ENCODE measurements at regions not wholly inside any gene's neighbourhood (a gene's known extent, or its start where the extent isn't known, plus 50 kb on each side); places are given as distances from the start of the nearest gene placed in this dataset.
A peak's percentile ranks its signal among the peaks of the same experiment; 100 is the strongest.

GRCh38 chr7:18384491-18385143 lies 110.9 kb upstream of the HDAC9 start:
- no peak overlapping the region for H2BK120ac ChIP-seq (ENCODE audit: low read depth, low read length)
- H2AFZ ChIP-seq (ENCODE audit: low read length) = no peak overlapping the region
- no peak overlapping the region for H3K4ac ChIP-seq (ENCODE audit: low read length)
- no peak overlapping the region for H3K4me3 ChIP-seq (ENCODE audit: low read length in 2 of 2)
- H4K91ac ChIP-seq (ENCODE audit: low read depth, low read length, poor library complexity) = no peak overlapping the region
- no peaks in the 10 kb centered on the region for H3K9me3 ChIP-seq (replicated peaks in 1 of 2; ENCODE audit: control insufficient read depth in 2 of 2, insufficient read depth in 1 of 2, low read depth in 1 of 2, low read length in 2 of 2)
- H3K9ac ChIP-seq (ENCODE audit: low read depth, low read length, poor library complexity) = no peak overlapping the region
- no peak overlapping the region for H3K4me2 ChIP-seq (ENCODE audit: insufficient read depth, low read length, poor library complexity, severe bottlenecking)
- H2BK12ac ChIP-seq (ENCODE audit: low read length) = no peak overlapping the region
- no peak overlapping the region for H3K27ac ChIP-seq (replicated peaks; ENCODE audit: low read length)
- no peak overlapping the region for H3K14ac ChIP-seq (ENCODE audit: low read length)
- no peaks in the 10 kb centered on the region for H3K36me3 ChIP-seq (replicated peaks in 1 of 2; ENCODE audit: control insufficient read depth in 2 of 2, insufficient read depth in 2 of 2, low read length in 2 of 2)
- DNase-seq (ENCODE audit: low spot score) = no peak
- no CpG with 5 or more reads among the region's 1 CpG for WGBS, 2 donors (ENCODE audit: extremely low coverage in 2 of 2, insufficient read length in 2 of 2, insufficient replicate concordance in 1 of 2)
- peaks cover 0 to 2% of the 10 kb centered on the region in 2 donors for H3K4me1 ChIP-seq (ENCODE audit: control insufficient read depth in 2 of 2, insufficient read depth in 1 of 2, low read depth in 1 of 2, low read length in 2 of 2)
- H3K23ac ChIP-seq (ENCODE audit: low read depth, low read length, poor library complexity) = no peak overlapping the region
- no peaks in the 10 kb centered on the region for H3K27me3 ChIP-seq (ENCODE audit: control insufficient read depth in 3 of 3, insufficient read depth in 3 of 3, low read depth in 1 of 3, low read length in 3 of 3)
- H2AK5ac ChIP-seq (ENCODE audit: low read depth, low read length) = no peak overlapping the region
- H4K8ac ChIP-seq (ENCODE audit: low read depth, low read length) = no peak overlapping the region
- no peak overlapping the region for H3K18ac ChIP-seq (ENCODE audit: low read length)
- H2BK15ac ChIP-seq (ENCODE audit: low read length) = no peak overlapping the region
- no peak overlapping the region for H2BK5ac ChIP-seq (ENCODE audit: low read length)
- no peaks in the 10 kb centered on the region for H3K79me1 ChIP-seq (ENCODE audit: low read depth, low read length)

- Histone ChIP-seq H4K8ac (ENCODE audit: low read depth, low read length) (no peak overlapping the region), H2AK5ac (ENCODE audit: low read depth, low read length) (no peak overlapping the region), H3K4me3 (ENCODE audit: low read length in 2 of 2) (no peak overlapping the region), H3K9me3 (replicated peaks in 1 of 2; ENCODE audit: control insufficient read depth in 2 of 2, insufficient read depth in 1 of 2, low read depth in 1 of 2, low read length in 2 of 2) (no peaks in the 10 kb centered on the region), H3K4ac (ENCODE audit: low read length) (no peak overlapping the region), H2BK5ac (ENCODE audit: low read length) (no peak overlapping the region), H4K91ac (ENCODE audit: low read depth, low read length, poor library complexity) (no peak overlapping the region), H3K9ac (ENCODE audit: low read depth, low read length, poor library complexity) (no peak overlapping the region), H3K27me3 (ENCODE audit: control insufficient read depth in 3 of 3, insufficient read depth in 3 of 3, low read depth in 1 of 3, low read length in 3 of 3) (no peaks in the 10 kb centered on the region), H2AFZ (ENCODE audit: low read length) (peak overlapping the region; percentile 45), H2BK15ac (ENCODE audit: low read length) (no peak overlapping the region), H3K27ac (replicated peaks; ENCODE audit: low read length) (no peak overlapping the region), H3K14ac (ENCODE audit: low read length) (no peak overlapping the region), H3K4me1 (ENCODE audit: control insufficient read depth in 2 of 2, insufficient read depth in 1 of 2, low read depth in 1 of 2, low read length in 2 of 2) (peaks cover 0 to 2% of the 10 kb centered on the region in 2 donors), H3K18ac (ENCODE audit: low read length) (no peak overlapping the region), H3K36me3 (replicated peaks in 1 of 2; ENCODE audit: control insufficient read depth in 2 of 2, insufficient read depth in 2 of 2, low read length in 2 of 2) (no peaks in the 10 kb centered on the region), H3K79me1 (ENCODE audit: low read depth, low read length) (no peaks in the 10 kb centered on the region), H2BK120ac (ENCODE audit: low read depth, low read length) (no peak overlapping the region), H3K4me2 (ENCODE audit: insufficient read depth, low read length, poor library complexity, severe bottlenecking) (no peak overlapping the region), H2BK12ac (ENCODE audit: low read length) (no peak overlapping the region), H3K23ac (ENCODE audit: low read depth, low read length, poor library complexity) (no peak overlapping the region)
- WGBS, 2 donors (ENCODE audit: extremely low coverage in 2 of 2, insufficient read length in 2 of 2, insufficient replicate concordance in 1 of 2) = no CpG with 5 or more reads among the region's 4 CpGs
- DNase-seq (ENCODE audit: low spot score) = no peak
Observed at GRCh38 chr7:18386607-18387006, 108.9 kb upstream of the HDAC9 start.

GRCh38 chr7:18387191-18387735 lies 108.3 kb upstream of the HDAC9 start:
- DNase-seq (ENCODE audit: low spot score) = no peak
- no peak overlapping the region for H3K27ac ChIP-seq (replicated peaks; ENCODE audit: low read length)

GRCh38 chr7:18390535-18390907 lies 105.0 kb upstream of the HDAC9 start:
- Histone ChIP-seq H2AFZ (ENCODE audit: low read length) (peak overlapping the region; percentile 56), H3K4me2 (ENCODE audit: insufficient read depth, low read length, poor library complexity, severe bottlenecking) (no peak overlapping the region), H2BK15ac (ENCODE audit: low read length) (no peak overlapping the region), H3K9me3 (replicated peaks in 1 of 2; ENCODE audit: control insufficient read depth in 2 of 2, insufficient read depth in 1 of 2, low read depth in 1 of 2, low read length in 2 of 2) (no peaks in the 10 kb centered on the region), H3K36me3 (replicated peaks in 1 of 2; ENCODE audit: control insufficient read depth in 2 of 2, insufficient read depth in 2 of 2, low read length in 2 of 2) (no peaks in the 10 kb centered on the region), H3K27me3 (ENCODE audit: control insufficient read depth in 3 of 3, insufficient read depth in 3 of 3, low read depth in 1 of 3, low read length in 3 of 3) (no peaks in the 10 kb centered on the region), H3K23ac (ENCODE audit: low read depth, low read length, poor library complexity) (no peak overlapping the region), H3K9ac (ENCODE audit: low read depth, low read length, poor library complexity) (no peak overlapping the region), H2AK5ac (ENCODE audit: low read depth, low read length) (no peak overlapping the region), H3K27ac (replicated peaks; ENCODE audit: low read length) (no peak overlapping the region), H2BK5ac (ENCODE audit: low read length) (no peak overlapping the region), H4K8ac (ENCODE audit: low read depth, low read length) (no peak overlapping the region), H3K4me3 (ENCODE audit: low read length in 2 of 2) (no peak overlapping the region), H3K14ac (ENCODE audit: low read length) (no peak overlapping the region), H4K91ac (ENCODE audit: low read depth, low read length, poor library complexity) (no peak overlapping the region), H3K18ac (ENCODE audit: low read length) (no peak overlapping the region), H3K4ac (ENCODE audit: low read length) (no peak overlapping the region), H3K79me1 (ENCODE audit: low read depth, low read length) (no peaks in the 10 kb centered on the region), H2BK120ac (ENCODE audit: low read depth, low read length) (no peak overlapping the region), H2BK12ac (ENCODE audit: low read length) (no peak overlapping the region), H3K4me1 (ENCODE audit: control insufficient read depth in 2 of 2, insufficient read depth in 1 of 2, low read depth in 1 of 2, low read length in 2 of 2) (no peaks in the 10 kb centered on the region)
- WGBS, 2 donors (ENCODE audit: extremely low coverage in 2 of 2, insufficient read length in 2 of 2, insufficient replicate concordance in 1 of 2) = no CpG with 5 or more reads among the region's 3 CpGs
- no peak for DNase-seq (ENCODE audit: low spot score)

More at GRCh38 chr7:18387191-18387735, 108.3 kb upstream of the HDAC9 start:
- Histone ChIP-seq H3K4me3 (ENCODE audit: low read length in 2 of 2) (no peak overlapping the region), H3K9me3 (replicated peaks in 1 of 2; ENCODE audit: control insufficient read depth in 2 of 2, insufficient read depth in 1 of 2, low read depth in 1 of 2, low read length in 2 of 2) (no peaks in the 10 kb centered on the region), H3K23ac (ENCODE audit: low read depth, low read length, poor library complexity) (no peak overlapping the region), H2BK120ac (ENCODE audit: low read depth, low read length) (no peak overlapping the region), H4K8ac (ENCODE audit: low read depth, low read length) (no peak overlapping the region), H3K18ac (ENCODE audit: low read length) (no peak overlapping the region), H3K79me1 (ENCODE audit: low read depth, low read length) (no peaks in the 10 kb centered on the region), H2BK15ac (ENCODE audit: low read length) (no peak overlapping the region), H4K91ac (ENCODE audit: low read depth, low read length, poor library complexity) (no peak overlapping the region), H2AK5ac (ENCODE audit: low read depth, low read length) (no peak overlapping the region), H3K4me1 (ENCODE audit: control insufficient read depth in 2 of 2, insufficient read depth in 1 of 2, low read depth in 1 of 2, low read length in 2 of 2) (peaks cover 0 to 2% of the 10 kb centered on the region in 2 donors), H2BK12ac (ENCODE audit: low read length) (no peak overlapping the region), H2AFZ (ENCODE audit: low read length) (peak overlapping the region; percentile 45), H3K14ac (ENCODE audit: low read length) (no peak overlapping the region), H3K36me3 (replicated peaks in 1 of 2; ENCODE audit: control insufficient read depth in 2 of 2, insufficient read depth in 2 of 2, low read length in 2 of 2) (no peaks in the 10 kb centered on the region), H3K4ac (ENCODE audit: low read length) (no peak overlapping the region), H3K9ac (ENCODE audit: low read depth, low read length, poor library complexity) (no peak overlapping the region), H2BK5ac (ENCODE audit: low read length) (no peak overlapping the region), H3K27me3 (ENCODE audit: control insufficient read depth in 3 of 3, insufficient read depth in 3 of 3, low read depth in 1 of 3, low read length in 3 of 3) (no peaks in the 10 kb centered on the region), H3K4me2 (ENCODE audit: insufficient read depth, low read length, poor library complexity, severe bottlenecking) (no peak overlapping the region)
- no CpG with 5 or more reads among the region's 2 CpGs for WGBS, 2 donors (ENCODE audit: extremely low coverage in 2 of 2, insufficient read length in 2 of 2, insufficient replicate concordance in 1 of 2)
